OCI-LY3 (cell line): ENCODE measurements at regions not wholly inside any gene's neighbourhood (a gene's known extent, or its start where the extent isn't known, plus 50 kb on each side); places are given as distances from the start of the nearest gene placed in this dataset.

Source experiments
- H2AFZ ChIP-seq: fragments of 200-600, 300-600 bp; shearing (Covaris generic); 2 replicates; pipeline ENCODE4 v1.6.0; 2014; ENCODE audit warnings: antibody characterized with exemption, low read depth, low read length
- H3K27ac ChIP-seq: fragments of 200-600, 300-600 bp; sonication (generic); 2 replicates; pipeline ENCODE4 v1.5.1; 2014; ENCODE audit warnings: mild to moderate bottlenecking, low read length, moderate library complexity, mixed read lengths
- H3K27me3 ChIP-seq: fragments of 200-600, 300-600 bp; sonication (generic); 2 replicates; pipeline ENCODE4 v1.6.1; 2014; ENCODE audit warnings: low read depth, low read length, mixed read lengths
- H3K36me3 ChIP-seq: fragments of 200-600, 300-600 bp; sonication (generic); replicated peaks from 2 replicates; pipeline ENCODE3; 2014; ENCODE audit warnings: low read depth, low read length, mixed read lengths
- H3K4me1 ChIP-seq: fragments of 300-600, 200-600 bp; sonication (generic); 2 replicates; pipeline ENCODE4 v1.6.1; 2014; ENCODE audit warnings: low read length, mixed read lengths
- H3K4me2 ChIP-seq: fragments of 200-600, 300-600 bp; sonication (generic); 2 replicates; pipeline ENCODE4 v1.6.1; 2014; ENCODE audit warnings: low read length, mixed read lengths
- H3K4me3 ChIP-seq: fragments of 300-600, 200-600 bp; sonication (generic); 2 replicates; pipeline ENCODE4 v1.5.1; 2014; ENCODE audit warnings: antibody characterized with exemption, mild to moderate bottlenecking, low read length, moderate library complexity
- H3K79me2 ChIP-seq: fragments of 300-600, 200-600 bp; shearing (Covaris generic); 2 replicates; pipeline ENCODE4 v1.6.1; 2014; ENCODE audit warnings: mild to moderate bottlenecking, low read length, mixed read lengths
- H3K9ac ChIP-seq: fragments of 300-600, 200-600 bp; shearing (Covaris generic); 2 replicates; pipeline ENCODE4 v1.6.0; 2014; ENCODE audit warnings: mild to moderate bottlenecking, low read length, moderate library complexity
- H3K9me3 ChIP-seq: fragments of 200-600, 300-600 bp; shearing (Covaris generic); 2 replicates; pipeline ENCODE4 v1.6.1; 2014; ENCODE audit warnings: low read length, mixed read lengths; ENCODE audit not compliant: insufficient read depth
- H4K20me1 ChIP-seq: fragments of 200-600, 300-600 bp; sonication (generic); 2 replicates; pipeline ENCODE4 v1.6.1; 2016; ENCODE audit warnings: low read length, mixed read lengths; ENCODE audit not compliant: insufficient read depth
- EZH2phosphoT487 ChIP-seq: fragments of 200-600 bp; shearing (Covaris generic); IDR thresholded peaks from 2 replicates; pipeline ENCODE4 v1.6.1; 2018; ENCODE audit warnings: antibody characterized with exemption, mixed run types, low read depth
- TF ChIP-seq, protein P1 (sequence below): fragments of 200-600, 300-600 bp; sonication (generic); IDR thresholded peaks from 2 replicates; pipeline ENCODE4 v1.5.1; 2014; ENCODE audit warnings: antibody characterized with exemption, low read length, low read depth

DNA sequence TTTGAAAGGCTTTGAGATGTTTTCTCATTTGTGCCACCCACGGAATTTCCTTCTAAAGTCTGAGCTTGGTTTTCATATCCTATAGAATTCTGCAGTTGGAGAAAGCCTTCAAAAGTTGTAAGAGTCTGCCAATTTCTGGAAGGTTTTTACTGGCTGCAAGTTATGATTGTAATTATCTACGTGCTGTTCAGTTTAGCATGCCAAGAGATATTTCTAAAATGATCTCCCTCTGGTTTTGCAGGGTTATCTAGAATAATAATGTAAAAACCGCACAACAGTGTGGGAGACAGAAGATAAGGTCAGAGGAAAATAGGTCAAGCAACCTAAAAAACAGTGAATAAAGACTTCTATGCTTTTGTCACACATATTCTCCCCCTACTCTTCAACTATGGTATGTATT is 69.3 kb downstream of the MTERF1 start:
- H3K9me3 ChIP-seq = no peaks in the 10 kb centered on the region

DNA sequence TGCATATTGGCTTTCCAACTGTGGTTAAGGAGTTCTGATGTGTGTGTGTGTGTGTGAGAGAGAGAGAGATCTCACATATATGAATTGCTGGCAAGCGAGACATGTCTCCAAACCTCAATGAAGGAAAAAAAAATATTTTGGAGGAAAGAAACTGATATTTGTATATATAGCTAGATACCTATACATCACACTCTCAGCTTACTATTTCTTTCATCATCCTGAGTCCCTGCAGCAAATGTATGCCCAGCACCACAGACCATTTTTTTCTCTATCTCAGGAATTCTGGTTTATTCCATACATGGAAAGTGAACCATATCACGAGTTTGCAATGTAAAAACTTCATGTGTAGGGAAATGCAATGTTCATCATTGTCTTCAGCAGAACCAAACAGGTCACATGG is 68.9 kb downstream of the MTERF1 start:
- Histone ChIP-seq H3K4me1 (peaks cover 17% of the 10 kb centered on the region), H3K36me3 (no peaks in the 10 kb centered on the region), H3K27me3 (no peaks in the 10 kb centered on the region; the same call in 1 of the 2 replicates), H3K9ac (no peak overlapping the region), H4K20me1 (no peaks in the 10 kb centered on the region), H3K9me3 (no peaks in the 10 kb centered on the region), H2AFZ (no peak overlapping the region), H3K27ac (no peak overlapping the region), H3K4me3 (no peak overlapping the region), H3K4me2 (no peak overlapping the region), H3K79me2 (no peaks in the 10 kb centered on the region)
- TF ChIP-seq, protein P1, sequence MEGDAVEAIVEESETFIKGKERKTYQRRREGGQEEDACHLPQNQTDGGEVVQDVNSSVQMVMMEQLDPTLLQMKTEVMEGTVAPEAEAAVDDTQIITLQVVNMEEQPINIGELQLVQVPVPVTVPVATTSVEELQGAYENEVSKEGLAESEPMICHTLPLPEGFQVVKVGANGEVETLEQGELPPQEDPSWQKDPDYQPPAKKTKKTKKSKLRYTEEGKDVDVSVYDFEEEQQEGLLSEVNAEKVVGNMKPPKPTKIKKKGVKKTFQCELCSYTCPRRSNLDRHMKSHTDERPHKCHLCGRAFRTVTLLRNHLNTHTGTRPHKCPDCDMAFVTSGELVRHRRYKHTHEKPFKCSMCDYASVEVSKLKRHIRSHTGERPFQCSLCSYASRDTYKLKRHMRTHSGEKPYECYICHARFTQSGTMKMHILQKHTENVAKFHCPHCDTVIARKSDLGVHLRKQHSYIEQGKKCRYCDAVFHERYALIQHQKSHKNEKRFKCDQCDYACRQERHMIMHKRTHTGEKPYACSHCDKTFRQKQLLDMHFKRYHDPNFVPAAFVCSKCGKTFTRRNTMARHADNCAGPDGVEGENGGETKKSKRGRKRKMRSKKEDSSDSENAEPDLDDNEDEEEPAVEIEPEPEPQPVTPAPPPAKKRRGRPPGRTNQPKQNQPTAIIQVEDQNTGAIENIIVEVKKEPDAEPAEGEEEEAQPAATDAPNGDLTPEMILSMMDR = no peak
- TF ChIP-seq EZH2phosphoT487 = no peak

More for the DNA sequence above, 69.3 kb downstream of the MTERF1 start:
- Histone ChIP-seq H3K4me2 (no peak overlapping the region), H3K4me1 (peaks cover 17% of the 10 kb centered on the region), H3K27ac (no peak overlapping the region), H3K4me3 (no peak overlapping the region), H3K27me3 (no peaks in the 10 kb centered on the region; the same call in 1 of the 2 replicates), H2AFZ (no peak overlapping the region), H4K20me1 (no peaks in the 10 kb centered on the region), H3K9ac (no peak overlapping the region), H3K79me2 (no peaks in the 10 kb centered on the region), H3K36me3 (no peaks in the 10 kb centered on the region)
- TF ChIP-seq, protein P1 = no peak
- TF ChIP-seq EZH2phosphoT487 = no peak

DNA sequence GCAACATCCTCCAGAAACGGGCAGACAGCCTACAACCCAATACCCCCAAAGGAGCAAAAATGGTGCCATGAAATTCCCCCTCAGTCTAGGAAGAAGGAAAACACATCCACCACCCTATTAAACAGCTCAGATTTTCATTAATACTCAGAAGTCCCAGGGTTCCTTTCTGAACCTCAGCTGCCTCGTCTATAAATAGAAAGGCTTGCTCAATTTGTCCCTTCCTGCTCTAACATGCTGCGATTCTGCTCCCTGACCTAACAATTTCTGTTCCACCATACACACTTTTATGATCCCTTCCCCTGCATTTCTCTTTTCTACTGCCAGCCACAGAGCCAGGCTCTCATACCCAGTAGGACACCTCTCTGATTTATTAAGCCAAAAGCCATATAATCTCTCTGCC is 68.1 kb downstream of the MTERF1 start:
- Histone ChIP-seq H3K4me3 (no peak overlapping the region), H3K79me2 (no peaks in the 10 kb centered on the region), H3K36me3 (no peaks in the 10 kb centered on the region), H3K9me3 (no peaks in the 10 kb centered on the region), H2AFZ (no peak overlapping the region), H3K9ac (no peak overlapping the region), H3K4me1 (peaks cover 17% of the 10 kb centered on the region), H4K20me1 (no peaks in the 10 kb centered on the region), H3K4me2 (no peak overlapping the region), H3K27me3 (no peaks in the 10 kb centered on the region; the same call in 1 of the 2 replicates), H3K27ac (no peak overlapping the region)
- no peak for TF ChIP-seq EZH2phosphoT487
- TF ChIP-seq, protein P1 = no peak

DNA sequence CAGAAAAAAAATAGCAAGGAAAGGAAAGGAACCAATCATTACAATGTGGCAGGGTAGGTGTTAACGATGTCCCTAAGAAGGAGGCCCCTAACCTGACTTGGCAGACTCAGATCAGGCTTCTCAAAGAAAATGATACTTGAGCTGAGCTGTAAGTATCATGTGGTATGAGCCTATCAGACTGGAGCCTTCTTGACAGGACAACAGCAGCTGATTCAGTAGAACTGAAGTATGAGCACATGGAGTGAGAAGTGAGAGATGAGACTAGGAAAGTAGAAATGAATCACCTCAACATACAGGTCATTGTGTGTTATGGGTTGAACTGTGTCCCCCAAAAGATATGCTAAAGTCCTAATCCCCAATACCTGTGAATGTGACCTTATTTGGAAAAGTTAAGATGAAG is 66.3 kb downstream of the MTERF1 start:
- Histone ChIP-seq H3K4me3 (no peak overlapping the region), H4K20me1 (no peaks in the 10 kb centered on the region), H3K4me1 (peaks cover 17% of the 10 kb centered on the region), H3K27ac (no peak overlapping the region), H2AFZ (no peak overlapping the region), H3K9me3 (no peaks in the 10 kb centered on the region), H3K4me2 (no peak overlapping the region), H3K9ac (no peak overlapping the region), H3K79me2 (no peaks in the 10 kb centered on the region), H3K36me3 (no peaks in the 10 kb centered on the region), H3K27me3 (no peaks in the 10 kb centered on the region; the same call in 1 of the 2 replicates)
- TF ChIP-seq EZH2phosphoT487 = no peak
- TF ChIP-seq, protein P1 = no peak
